Mucosa of stomach (tissue), 1 donor: ENCODE measurements at regions not wholly inside any gene's neighbourhood (a gene's known extent, or its start where the extent isn't known, plus 50 kb on each side); places are given as distances from the start of the nearest gene placed in this dataset.

Source experiments
- H3K27me3 ChIP-seq: one replicate; pipeline ENCODE4 v1.7.0; 2013; ENCODE audit warnings: mild to moderate bottlenecking, low read length; ENCODE audit not compliant: control insufficient read depth, insufficient read depth
- H3K36me3 ChIP-seq: one replicate; pipeline ENCODE4 v1.7.0; 2013; ENCODE audit warnings: low read length; ENCODE audit not compliant: control insufficient read depth, insufficient read depth
- H3K4me1 ChIP-seq: one replicate; pipeline ENCODE4 v1.7.0; 2013; ENCODE audit warnings: mild to moderate bottlenecking, low read length; ENCODE audit not compliant: control insufficient read depth, insufficient read depth
- H3K4me3 ChIP-seq: one replicate; pipeline ENCODE4 v1.7.0; 2013; ENCODE audit warnings: low read length
- H3K9ac ChIP-seq: one replicate; pipeline ENCODE4 v1.7.0; 2013; ENCODE audit warnings: mild to moderate bottlenecking, low read length, moderate library complexity
- H3K9me3 ChIP-seq: one replicate; pipeline ENCODE4 v1.7.0; 2013; ENCODE audit warnings: mild to moderate bottlenecking, low read length, moderate library complexity; ENCODE audit not compliant: control insufficient read depth
- donor health status: Pancreatic carcinoma.

DNA sequence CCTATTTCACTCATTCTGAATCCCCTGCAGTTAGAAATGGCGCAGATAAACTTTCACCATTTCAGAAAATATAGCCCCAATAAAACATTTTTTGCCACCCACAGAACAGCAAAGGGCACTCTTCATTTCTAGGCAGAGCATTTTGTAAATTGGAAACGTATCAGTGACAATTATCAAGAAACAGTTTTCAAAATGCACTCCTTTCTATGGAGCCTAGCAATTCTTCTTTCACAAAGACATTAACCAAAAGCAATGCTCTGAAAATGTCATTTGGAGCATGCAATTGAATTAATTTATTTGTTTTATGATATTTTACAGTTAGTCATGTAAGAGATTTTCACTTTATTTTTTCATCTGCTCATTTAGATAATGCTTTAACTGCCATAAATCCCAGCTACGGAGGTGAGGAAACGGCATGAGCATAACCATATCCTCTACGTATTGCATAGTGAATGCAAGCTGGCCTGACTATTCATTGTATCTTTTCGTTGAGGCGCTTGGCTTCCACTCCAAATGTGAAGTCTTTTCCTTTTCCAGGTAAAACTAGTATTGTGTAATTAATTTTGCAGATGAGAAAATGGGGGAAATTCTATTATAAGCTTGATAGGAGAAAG lies 813.4 kb downstream of the C6orf118 start:
- no peak overlapping the region for H3K9ac ChIP-seq
- H3K9me3 ChIP-seq, result no peaks in the 10 kb centered on the region
- H3K4me1 ChIP-seq, result no peaks in the 10 kb centered on the region
- H3K27me3 ChIP-seq, result no peaks in the 10 kb centered on the region
- H3K4me3 ChIP-seq, result no peak overlapping the region
- H3K36me3 ChIP-seq, result no peaks in the 10 kb centered on the region

DNA sequence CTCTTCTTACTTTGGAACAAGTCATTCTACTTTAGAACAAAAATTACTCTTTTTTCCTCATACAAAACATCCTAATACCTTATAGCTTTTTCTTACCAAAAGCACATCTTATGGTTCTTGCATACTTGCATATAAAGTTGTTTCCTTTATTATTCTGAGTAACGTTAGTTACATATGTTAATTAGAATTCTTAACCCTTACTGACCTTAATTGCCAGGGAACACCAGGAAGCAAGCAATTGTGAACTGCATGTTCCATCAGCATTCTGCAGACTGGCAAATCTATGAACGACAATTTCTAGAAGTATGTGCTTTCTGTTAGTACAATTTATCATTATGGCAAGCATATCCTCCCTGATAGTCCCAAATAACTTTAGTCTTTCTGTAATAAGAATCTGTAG lies 831.0 kb downstream of the C6orf118 start:
- no peaks in the 10 kb centered on the region for H3K4me1 ChIP-seq
- H3K36me3 ChIP-seq, result no peaks in the 10 kb centered on the region
- no peaks in the 10 kb centered on the region for H3K27me3 ChIP-seq
- H3K9me3 ChIP-seq, result no peaks in the 10 kb centered on the region
- no peak overlapping the region for H3K9ac ChIP-seq
- no peak overlapping the region for H3K4me3 ChIP-seq

DNA sequence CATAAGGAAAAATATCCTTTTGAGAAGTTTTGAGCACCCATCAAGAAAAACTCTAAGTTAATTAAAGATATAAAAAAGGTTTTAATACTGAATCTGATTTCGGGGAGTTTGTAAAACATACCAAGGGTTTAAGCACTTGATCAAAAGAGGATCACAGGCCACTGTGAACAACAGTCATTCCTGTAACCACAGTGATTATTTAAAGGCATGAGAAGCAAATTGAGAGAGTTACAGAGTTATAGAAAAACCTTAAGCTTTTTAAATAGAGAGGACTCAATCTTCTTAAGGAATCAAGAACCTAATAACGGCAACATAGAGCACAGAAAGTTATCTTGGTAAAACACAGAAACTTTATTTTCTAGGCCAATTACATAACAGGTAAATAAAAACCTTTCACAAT lies 831.6 kb downstream of the C6orf118 start:
- H3K9ac ChIP-seq, result no peak overlapping the region
- no peaks in the 10 kb centered on the region for H3K4me1 ChIP-seq
- no peak overlapping the region for H3K4me3 ChIP-seq

DNA sequence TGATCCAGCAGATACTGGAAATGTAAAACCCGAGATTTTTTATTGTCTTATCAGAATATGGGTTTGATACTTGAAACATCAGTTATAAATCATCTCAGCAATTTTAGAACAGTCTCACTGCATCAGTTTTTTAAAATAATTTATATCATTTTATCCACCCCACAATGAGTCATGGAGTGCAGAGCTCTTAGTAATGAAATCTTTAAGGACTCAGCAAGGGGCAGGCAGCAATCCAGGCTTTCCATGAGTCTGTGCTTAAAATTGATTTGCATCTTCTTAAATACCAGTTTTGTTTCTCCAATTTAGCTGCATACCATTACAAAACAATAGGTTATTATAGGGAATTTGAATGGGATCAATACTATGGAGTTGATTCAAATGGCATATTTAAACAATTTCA lies 832.3 kb downstream of the C6orf118 start:
- H3K9ac ChIP-seq, result no peak overlapping the region
- H3K4me1 ChIP-seq, result no peaks in the 10 kb centered on the region
- H3K4me3 ChIP-seq, result no peak overlapping the region
- no peaks in the 10 kb centered on the region for H3K36me3 ChIP-seq
- no peaks in the 10 kb centered on the region for H3K9me3 ChIP-seq
- no peaks in the 10 kb centered on the region for H3K27me3 ChIP-seq

More for the DNA sequence above, 831.6 kb downstream of the C6orf118 start:
- H3K27me3 ChIP-seq, result no peaks in the 10 kb centered on the region
- no peaks in the 10 kb centered on the region for H3K36me3 ChIP-seq
- no peaks in the 10 kb centered on the region for H3K9me3 ChIP-seq

DNA sequence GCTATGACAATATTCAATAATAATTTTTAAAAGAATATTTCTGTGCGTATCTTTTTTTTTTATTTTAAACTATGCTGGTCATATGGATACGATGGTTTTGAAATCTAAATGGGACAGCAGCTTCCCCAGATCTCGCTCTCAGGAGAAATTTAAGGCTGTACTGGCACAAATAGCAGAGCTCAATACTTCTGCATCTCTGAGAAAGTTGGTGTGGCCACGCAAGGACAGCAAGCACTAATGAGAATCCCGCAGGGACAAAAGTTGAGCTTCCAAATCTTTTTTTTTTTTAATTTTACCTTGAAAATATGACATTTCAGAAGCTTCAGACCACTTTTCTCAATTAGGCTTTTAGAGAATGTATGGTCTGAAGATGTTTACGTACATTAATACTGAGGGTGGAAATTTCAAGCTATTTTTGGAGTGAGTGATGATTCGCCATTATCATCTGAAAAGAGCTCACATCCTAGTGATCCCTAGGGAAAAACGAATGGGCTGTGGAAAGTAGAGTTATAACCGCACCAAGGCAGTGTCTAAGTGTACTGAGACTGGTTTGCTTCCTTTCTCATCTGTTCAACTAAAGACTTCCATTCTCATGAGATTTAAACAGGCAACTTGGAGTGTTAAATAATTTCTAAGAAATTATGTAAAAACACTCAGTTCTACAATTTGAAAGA lies 840.0 kb downstream of the C6orf118 start:
- Histone ChIP-seq H3K27me3 (no peaks in the 10 kb centered on the region), H3K4me3 (no peak overlapping the region), H3K9ac (no peak overlapping the region), H3K4me1 (no peaks in the 10 kb centered on the region), H3K36me3 (no peaks in the 10 kb centered on the region), H3K9me3 (no peaks in the 10 kb centered on the region)

DNA sequence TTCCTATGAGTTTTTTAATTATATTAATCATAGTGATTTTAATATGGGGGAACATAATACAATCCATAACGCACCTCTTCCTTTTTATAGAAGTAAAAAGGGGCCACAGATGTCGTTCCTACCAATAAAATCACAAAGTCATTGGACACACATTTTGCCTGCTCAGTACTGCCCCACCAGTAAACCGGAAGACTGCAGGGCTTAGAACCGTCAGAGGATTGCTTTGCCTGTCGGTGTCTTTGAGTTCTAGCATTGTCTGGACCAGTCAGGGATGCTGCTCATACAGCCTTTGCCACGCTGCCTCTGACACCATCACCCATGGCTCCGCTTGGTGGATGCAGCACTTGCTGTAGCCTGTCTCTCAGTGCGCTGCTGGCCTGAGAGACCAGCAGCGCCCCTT lies 853.6 kb downstream of the C6orf118 start:
- no peak overlapping the region for H3K4me3 ChIP-seq
- H3K9ac ChIP-seq, result no peak overlapping the region
- H3K4me1 ChIP-seq, result no peaks in the 10 kb centered on the region
- H3K36me3 ChIP-seq, result no peaks in the 10 kb centered on the region
- H3K27me3 ChIP-seq, result no peaks in the 10 kb centered on the region
- no peaks in the 10 kb centered on the region for H3K9me3 ChIP-seq

DNA sequence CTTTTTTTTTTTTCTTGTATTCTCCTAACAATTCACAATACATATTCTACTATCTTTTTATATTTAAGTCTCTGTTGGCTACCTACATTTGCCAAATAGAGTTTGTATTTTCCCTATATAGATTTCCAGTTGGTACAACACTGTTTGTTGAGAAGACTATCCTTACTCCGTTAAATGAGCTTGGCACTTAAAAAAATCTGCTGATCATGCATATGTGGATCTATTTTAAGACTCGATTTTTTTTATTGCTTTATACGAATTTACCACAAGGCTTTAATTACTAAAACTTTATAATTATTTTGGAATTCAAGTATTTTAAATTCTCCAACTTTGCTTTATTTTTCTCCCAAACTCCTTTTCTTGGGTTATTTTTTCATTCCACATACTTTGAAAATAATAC lies 855.6 kb downstream of the C6orf118 start:
- H3K4me3 ChIP-seq, result no peak overlapping the region
- no peak overlapping the region for H3K9ac ChIP-seq
- H3K4me1 ChIP-seq, result no peaks in the 10 kb centered on the region
- H3K36me3 ChIP-seq, result no peaks in the 10 kb centered on the region
- H3K9me3 ChIP-seq, result no peaks in the 10 kb centered on the region
- H3K27me3 ChIP-seq, result no peaks in the 10 kb centered on the region

DNA sequence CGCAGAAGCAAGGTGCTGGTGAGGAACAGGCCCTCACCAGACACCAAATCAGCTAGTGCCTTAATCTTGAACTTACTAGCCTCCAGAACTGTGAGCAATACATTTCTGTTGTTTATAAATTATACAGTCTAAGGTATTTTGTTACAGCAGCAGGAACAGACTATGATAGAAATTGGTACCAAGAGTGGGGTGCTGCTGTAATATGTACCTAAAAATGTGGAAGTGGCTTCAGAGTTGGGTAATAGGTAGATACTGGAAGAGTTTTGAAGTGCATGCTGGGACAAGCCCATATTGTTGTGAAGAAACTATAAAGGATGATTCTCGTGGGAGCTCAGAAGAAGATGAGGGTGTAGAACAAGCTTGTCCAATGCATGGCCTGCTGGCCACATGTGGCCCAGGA lies 866.8 kb downstream of the C6orf118 start:
- Histone ChIP-seq H3K36me3 (no peaks in the 10 kb centered on the region), H3K9ac (no peak overlapping the region), H3K4me3 (no peak overlapping the region), H3K27me3 (no peaks in the 10 kb centered on the region), H3K9me3 (no peaks in the 10 kb centered on the region), H3K4me1 (no peaks in the 10 kb centered on the region)

DNA sequence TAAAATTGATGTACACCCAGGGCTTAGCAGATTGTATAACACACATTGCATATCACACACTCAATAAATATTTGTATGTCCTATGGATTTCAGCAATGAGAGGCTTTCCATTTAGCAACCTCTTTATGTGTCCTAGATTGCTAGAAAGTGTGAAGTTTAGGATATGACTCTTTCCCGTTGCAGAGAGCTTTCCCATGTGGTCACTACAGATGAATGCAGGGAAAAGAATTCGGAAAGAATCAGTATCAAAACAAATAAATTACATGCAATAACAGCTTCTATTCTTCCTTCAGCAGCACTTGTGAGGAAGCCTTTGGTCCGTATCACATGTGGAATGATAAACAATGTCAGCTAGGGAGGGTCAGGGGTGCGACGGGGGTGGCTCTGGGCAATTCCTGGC lies 870.1 kb downstream of the C6orf118 start:
- Histone ChIP-seq H3K9ac (no peak overlapping the region), H3K27me3 (no peaks in the 10 kb centered on the region), H3K4me3 (no peak overlapping the region), H3K36me3 (no peaks in the 10 kb centered on the region), H3K9me3 (no peaks in the 10 kb centered on the region), H3K4me1 (no peaks in the 10 kb centered on the region)

DNA sequence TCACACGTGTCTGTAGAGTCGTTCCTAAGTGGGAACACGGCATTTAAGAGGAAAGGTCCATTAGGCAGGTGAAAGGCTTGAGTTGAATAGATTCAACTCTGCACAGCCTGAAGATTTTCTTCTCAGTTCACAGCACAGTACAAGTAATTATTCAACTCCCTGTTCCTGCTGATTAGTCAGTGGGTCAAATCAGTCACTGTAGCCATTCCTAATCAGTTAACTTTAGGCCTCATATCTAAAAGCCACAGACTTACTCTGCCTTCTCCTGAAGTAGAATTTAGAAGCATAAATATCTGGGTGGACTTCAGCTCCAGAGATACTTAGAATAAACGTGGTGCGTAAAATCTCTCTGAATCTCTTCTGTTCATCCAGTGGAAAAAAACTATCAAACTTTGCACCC lies 872.4 kb downstream of the C6orf118 start:
- no peak overlapping the region for H3K4me3 ChIP-seq
- no peaks in the 10 kb centered on the region for H3K27me3 ChIP-seq
- H3K9ac ChIP-seq, result no peak overlapping the region
- no peaks in the 10 kb centered on the region for H3K36me3 ChIP-seq
- H3K9me3 ChIP-seq, result no peaks in the 10 kb centered on the region
- no peaks in the 10 kb centered on the region for H3K4me1 ChIP-seq

DNA sequence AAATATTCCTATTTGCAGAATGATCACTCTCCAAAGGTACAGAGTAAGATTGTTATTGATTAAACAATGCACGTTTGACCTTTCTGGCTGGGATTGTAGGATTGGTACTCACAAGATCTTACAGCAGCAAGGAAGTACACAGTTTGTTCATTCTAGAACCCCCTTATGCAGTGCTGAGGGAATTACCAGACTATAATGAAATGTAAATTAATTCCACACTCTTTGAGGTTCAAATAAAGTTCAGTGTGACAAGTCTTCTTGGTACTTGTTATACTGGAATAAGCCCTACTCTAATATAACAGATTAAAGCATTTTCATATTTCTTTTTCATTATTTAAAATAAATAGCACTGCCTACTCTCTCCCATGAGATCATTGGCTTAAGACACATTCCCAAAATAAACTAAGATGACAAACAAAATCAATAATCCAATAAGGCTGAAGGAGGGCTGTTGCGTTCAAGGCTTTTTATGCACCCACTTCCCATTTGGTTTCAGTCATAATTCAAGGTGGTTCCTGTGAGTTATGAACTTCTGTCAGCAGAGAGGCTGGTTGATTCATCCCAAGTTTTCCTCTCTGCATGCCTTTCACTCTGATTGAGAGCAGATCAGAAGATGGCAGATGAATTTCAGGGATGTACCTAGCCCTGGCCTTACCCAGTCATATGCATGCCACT lies 881.5 kb downstream of the C6orf118 start:
- Histone ChIP-seq H3K27me3 (no peaks in the 10 kb centered on the region), H3K4me3 (no peak overlapping the region), H3K9me3 (no peaks in the 10 kb centered on the region), H3K36me3 (no peaks in the 10 kb centered on the region), H3K9ac (no peak overlapping the region), H3K4me1 (no peaks in the 10 kb centered on the region)

DNA sequence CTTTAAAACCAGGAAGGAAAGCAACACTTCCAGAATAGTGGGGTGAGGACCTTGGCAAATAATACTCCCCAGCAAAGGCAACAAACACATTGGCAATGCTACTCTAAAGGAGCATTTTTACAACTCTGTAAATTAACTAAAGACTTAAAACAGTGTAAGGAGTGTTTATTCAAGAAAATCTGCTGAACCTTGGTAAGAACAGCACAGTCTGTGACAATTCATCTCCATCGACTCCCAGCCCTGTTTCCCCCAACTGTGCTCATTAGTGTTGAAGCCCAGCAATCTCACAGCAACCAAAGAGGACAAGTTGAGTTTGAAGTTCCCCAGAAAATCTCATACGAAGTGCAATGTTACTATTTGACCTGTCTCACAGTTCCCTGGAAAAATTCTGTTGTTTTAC lies 884.9 kb downstream of the C6orf118 start:
- Histone ChIP-seq H3K27me3 (no peaks in the 10 kb centered on the region), H3K4me1 (no peaks in the 10 kb centered on the region), H3K9me3 (no peaks in the 10 kb centered on the region), H3K9ac (no peak overlapping the region), H3K36me3 (no peaks in the 10 kb centered on the region), H3K4me3 (no peak overlapping the region)
